ENCODE measurements at regions not wholly inside any gene's neighbourhood (a gene's known extent, or its start where the extent isn't known, plus 50 kb on each side); places are given as distances from the start of the nearest gene placed in this dataset.

DNA sequence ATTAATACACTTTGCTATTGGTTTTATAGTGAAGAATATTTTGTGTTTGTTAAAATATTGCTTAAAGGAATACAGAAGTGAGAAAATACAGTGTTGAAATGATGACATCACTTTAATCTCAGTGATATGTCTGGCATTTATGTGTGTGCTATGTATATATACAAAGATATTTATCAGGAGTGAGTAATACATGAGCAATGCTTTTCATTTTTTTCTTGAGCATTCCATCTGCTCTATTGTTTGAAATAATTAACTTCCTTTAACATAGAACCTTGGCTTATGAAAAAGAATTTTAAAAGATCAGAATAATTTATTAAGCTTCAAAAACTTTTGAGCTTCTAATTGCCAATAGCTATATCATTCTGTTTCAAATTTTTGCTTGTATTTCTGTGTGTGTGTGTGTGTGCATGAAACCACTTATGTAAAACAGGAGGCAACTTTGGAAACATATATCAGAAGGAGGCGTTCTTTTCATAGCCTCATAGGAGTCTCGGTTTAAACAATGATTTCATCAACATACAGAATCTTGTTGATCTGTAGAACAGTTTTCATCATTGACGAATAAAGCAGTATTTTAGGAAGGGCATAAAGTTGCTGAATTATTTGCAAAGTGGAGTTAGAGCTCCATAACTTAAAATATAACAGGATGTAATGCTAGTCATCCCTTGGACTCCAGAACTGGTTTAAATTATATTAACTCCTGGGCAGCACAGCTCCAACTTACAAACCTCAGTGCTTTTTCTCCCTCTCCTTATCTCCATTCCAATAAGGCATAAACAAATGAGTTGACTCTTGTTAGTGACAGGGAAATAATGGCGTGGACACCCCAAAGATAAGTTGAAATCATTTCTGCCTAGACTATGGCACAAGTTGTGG is 228.4 kb upstream of the DGKB start:
- no peak for TF ChIP-seq EZH2 (IDR thresholded peaks at IDR 0.05; ENCODE audit: low read length, unreplicated experiment)
- TF ChIP-seq, protein P1, sequence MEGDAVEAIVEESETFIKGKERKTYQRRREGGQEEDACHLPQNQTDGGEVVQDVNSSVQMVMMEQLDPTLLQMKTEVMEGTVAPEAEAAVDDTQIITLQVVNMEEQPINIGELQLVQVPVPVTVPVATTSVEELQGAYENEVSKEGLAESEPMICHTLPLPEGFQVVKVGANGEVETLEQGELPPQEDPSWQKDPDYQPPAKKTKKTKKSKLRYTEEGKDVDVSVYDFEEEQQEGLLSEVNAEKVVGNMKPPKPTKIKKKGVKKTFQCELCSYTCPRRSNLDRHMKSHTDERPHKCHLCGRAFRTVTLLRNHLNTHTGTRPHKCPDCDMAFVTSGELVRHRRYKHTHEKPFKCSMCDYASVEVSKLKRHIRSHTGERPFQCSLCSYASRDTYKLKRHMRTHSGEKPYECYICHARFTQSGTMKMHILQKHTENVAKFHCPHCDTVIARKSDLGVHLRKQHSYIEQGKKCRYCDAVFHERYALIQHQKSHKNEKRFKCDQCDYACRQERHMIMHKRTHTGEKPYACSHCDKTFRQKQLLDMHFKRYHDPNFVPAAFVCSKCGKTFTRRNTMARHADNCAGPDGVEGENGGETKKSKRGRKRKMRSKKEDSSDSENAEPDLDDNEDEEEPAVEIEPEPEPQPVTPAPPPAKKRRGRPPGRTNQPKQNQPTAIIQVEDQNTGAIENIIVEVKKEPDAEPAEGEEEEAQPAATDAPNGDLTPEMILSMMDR (conservative IDR thresholded peaks at IDR 0.05; ENCODE audit: low read depth, low read length) = no peak
